Heart left ventricle (tissue), 13 donors: ENCODE measurements at regions not wholly inside any gene's neighbourhood (a gene's known extent, or its start where the extent isn't known, plus 50 kb on each side); places are given as distances from the start of the nearest gene placed in this dataset.
"Not testable (repeated sequence)": the region's sequence is repeated elsewhere in the genome, so short reads cannot be mapped to it uniquely, and the experiment has no call there.

Source experiments
- CTCF ChIP-seq, 12 donors: fragments of 200-600 bp; sonication (generic) in 4 of 12; IDR thresholded peaks; one replicate each; pipeline versions ENCODE4 v1.5.0 to v1.8.0; 2018 to 2022; ENCODE audit warnings: antibody characterized with exemption in 12 of 12, mild to moderate bottlenecking in 5 of 12
- POLR2A ChIP-seq, 2 donors: fragments of 450-650 bp; IDR thresholded peaks; one replicate each; pipeline ENCODE4 v1.6.1; 2017; ENCODE audit warnings: antibody characterized with exemption in 2 of 2, mild to moderate bottlenecking in 2 of 2, moderate library complexity in 2 of 2
- donor health status: ischemic (EF 13 %, LVEDD 7.1; RV severe dilation, severe dysfunction).
- donor health status: DM: no; HTN: yes; CAD: no.
- donor health status: DM: no; HTN: no; CAD: no.
- donor health status: ischemic (EF 25% LVEDD 6.9; RV normal size, moderate dysfunction).
- donor health status: ischemic (EF 25% LVEDD 5.7; RV mildly dilated, moderate dysfunction).
- donor health status: ischemic (EF 35%, LVEDD 5.7; RV mildly dilated, moderate dysfunction).
- donor health status: nonischemic (EF 11% LVEDD 7.7; RV severe dilation, severe dysfunction).
- donor health status: DM: yes; HTN: yes; CAD: no.
- donor health status: PGD.
- donor health status: ischemic (EF 29% LVEDD 5.4; RV normal size, mild dysfunction).
- donor health status: nonischemic (EF 23%, LVEDD 6.1; RV moderate dilation, normal function).

- not testable (repeated sequence) for TF ChIP-seq POLR2A, CTCF (IDR thresholded peaks at IDR 0.05)
Observed at GRCh38 chr17:45605751-45606150, 115.2 kb upstream of the PLEKHM1 start.
